CD4-positive, alpha-beta T cell treated with Interleukin-10 for 1 hour (primary cell): ENCODE measurements at regions not wholly inside any gene's neighbourhood (a gene's known extent, or its start where the extent isn't known, plus 50 kb on each side); places are given as distances from the start of the nearest gene placed in this dataset.

ENCODE experiments used
- DNase-seq: peaks from one replicate; pipeline ENCODE4 v3.0.0-alpha.2; 2020

GRCh38 chr3:40593351-40593750, 68.6 kb downstream of the ZNF621 start:
- no peak for DNase-seq

DNA sequence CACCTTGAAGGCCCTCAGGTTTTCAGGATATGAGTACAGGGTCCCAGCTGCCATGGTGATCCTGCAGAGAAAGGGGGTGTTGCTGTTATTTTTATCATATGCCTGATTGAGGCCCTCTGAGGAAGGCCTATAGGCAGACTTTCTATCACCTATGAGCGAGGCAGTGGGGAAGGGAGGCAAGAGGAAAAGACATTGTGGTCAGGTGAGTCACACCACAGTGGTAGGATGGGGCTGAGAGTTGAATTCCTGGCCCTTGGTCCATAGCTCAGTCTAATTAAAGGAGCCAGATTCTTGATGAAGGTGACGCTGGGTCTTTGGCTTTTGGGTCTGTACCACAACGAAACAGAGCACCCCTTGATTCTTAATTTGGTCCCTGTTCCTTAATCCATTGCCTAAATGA, 72.7 kb downstream of the ZNF621 start:
- no peak for DNase-seq

DNA sequence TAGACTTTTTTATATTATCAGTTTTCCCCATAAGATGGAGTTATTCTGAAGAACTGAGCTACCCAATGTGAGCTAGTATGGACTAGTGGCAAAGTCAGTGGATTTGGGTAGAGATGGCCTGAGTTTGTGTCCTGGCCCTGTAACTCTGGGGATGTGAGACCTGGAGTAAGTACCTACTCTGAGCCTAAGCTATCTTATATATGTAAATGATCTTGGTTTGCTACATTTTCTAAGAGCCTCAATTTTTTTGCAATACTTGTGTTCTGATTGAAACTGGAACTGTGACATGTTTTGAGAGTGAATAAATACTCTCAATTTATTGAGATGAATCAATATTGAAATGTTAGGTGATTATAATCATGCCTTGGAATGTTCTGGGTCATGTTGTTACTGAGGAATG, 73.6 kb downstream of the ZNF621 start:
- no peak for DNase-seq

DNA sequence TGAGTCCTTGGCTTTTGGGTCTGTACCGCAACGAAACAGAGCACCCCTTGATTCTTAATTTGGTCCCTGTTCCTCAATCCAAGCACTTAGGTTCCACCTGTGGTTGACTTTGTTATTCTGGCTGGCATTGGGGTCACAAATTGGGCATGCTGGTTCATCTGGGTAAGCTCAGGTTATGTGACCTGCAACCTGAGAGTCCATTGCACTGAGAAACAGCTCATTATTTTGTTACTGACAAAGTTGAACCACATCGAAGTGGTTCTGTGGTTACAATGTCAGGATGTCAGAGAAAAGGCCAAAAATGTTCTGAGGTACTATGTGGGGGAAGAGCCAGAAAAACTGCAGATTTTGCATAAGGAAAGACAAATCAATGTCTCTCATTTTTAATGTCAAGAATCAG, 74.2 kb downstream of the ZNF621 start:
- no peak for DNase-seq

DNA sequence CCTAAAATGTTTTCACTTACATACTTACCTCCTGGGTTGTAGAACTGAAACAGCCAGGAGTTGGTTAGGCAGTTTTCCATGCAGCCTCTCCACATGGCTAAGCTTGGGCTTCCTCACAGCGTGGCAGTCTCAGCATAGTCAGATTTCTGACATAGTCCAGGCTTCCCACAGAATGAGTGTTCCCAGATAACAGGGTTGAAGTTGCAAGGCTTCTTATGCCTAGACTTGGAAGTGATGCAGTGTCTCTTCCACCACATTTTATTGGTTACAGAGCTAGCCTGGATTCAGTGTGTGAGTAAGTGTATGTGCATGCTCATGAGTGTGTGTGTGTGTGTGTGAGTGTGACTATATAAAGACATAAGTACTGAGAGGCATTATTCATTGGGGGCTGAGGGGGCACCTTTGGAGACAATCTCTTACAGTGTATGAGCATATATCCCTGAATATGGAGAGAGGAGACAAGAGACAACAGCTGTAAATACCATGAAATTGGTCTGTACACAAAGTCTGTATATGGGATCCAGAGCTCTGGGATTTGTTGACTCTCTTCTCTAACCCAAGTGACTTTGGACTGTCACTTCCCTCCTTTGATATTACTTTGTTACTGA, 78.1 kb downstream of the ZNF621 start:
- no peak for DNase-seq

DNA sequence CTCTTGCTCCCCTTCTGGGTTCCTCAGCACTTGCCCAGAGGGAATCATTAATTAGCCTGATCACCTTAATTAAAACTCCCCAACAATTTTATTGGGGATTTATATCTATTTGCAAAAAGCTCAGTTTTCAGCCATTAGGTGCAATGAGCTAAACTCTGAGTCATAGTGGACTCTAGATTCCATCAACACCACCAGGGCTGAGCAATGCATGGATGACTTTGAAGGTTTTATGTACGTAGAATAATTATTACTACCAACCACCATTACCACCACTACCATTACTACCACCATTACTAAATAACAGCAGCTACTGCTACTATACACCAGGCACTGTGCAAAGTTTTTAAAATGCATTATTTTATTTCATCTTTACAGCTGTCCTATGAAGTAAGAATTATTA, 81.2 kb downstream of the ZNF621 start:
- no peak for DNase-seq

- no peak for DNase-seq
Measured at GRCh38 chr3:40608091-40608490, 83.3 kb downstream of the ZNF621 start.

DNA sequence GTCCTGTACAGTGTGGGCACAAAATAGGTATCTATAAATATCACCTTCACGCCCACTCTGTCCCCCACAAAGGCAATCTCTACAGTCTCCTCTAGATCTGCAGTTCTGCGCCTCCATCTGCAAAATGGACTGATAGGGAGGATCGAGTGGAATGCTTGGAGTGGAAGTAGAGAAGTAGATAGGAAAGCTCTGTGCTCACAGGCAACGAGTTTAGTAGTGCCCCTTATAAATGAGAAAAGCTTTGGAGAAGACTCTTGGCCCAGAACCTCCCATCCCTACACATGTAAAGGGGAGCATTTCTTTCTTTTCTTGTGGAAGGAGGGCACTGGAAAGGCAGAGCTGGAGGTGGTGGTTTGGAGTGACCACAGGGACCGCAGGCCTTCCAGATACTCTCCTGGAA, 88.5 kb downstream of the ZNF621 start:
- DNase-seq = no peak

DNA sequence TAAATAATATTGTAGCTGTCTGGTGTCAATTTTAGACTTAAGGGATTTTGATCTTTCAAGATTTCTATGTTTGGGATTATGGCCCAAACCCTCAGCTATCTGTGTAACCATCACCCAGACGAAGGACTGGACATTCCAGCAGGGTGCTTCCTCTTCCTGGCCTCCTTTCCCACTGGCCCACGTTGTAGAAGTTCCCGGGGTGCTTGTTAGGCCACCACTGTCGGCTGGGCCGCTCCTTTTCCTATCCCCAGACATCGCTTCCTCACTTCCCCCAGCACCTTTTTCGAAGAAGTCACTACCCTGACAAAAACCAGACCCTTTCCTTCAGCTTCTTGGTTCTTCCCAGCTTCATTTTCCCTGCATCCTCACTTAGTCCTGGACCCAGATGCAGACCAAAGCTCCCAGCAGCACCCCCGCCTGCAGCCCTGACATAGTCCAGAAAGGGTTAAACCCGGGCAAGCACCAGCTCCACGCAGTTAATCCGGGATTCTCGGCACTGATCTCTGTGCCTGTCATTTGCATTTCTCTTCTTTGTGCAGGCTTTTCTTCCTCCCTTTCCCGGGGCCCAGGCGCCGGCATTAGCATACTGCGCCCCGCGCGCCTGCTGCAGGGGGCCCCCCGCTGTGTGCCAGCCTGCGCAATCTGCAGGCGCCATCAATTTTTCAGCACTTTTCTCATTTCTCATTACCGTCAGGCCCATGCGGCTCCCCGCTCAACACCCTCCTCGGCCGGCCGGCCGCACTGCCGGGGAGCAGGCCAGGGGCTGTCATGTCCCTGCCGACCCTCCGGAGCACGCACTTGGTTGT, 90.6 kb downstream of the ZNF621 start:
- DNase-seq = no peak

DNA sequence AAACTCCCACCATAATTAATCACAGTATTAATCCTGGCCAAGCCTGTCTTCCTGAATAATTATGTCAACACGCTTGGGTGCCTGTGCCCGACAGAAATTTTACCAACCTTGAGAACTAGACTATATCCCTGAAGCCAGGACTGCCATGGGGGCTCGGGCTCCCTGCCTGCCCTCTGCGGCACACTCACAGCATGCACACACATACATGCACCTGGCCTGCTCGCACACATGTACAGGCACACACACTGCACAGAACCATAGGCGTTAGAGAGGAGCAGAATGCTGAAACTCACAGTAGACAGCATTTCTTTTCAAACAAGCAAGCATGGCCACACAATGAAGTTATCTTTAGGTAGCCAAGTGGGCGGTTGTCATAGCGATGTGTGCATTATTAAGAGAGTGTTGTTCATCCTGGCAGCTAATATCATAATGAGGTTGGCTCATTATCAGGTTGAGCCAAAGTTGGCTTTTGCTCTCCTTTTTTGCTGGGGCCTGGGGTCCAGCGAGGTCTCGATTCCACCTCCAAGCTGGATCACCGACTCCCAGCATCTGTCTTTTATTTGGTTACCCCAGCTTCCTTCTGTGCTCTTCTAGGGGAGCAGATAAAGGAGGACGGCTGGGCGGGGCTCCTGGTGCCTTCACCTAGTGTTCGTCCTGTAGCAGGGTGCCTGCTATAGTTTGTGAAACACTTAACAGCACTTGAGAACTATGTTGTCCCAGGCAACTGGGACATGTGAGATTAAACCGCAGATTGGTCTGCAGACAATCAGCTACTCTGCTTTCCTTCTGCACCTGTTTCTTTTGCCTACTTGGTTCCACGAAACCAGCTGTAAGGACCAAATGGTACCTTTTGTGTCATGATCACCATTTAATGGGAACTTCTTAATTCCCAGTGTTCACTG, 91.4 kb downstream of the ZNF621 start:
- no peak for DNase-seq

DNA sequence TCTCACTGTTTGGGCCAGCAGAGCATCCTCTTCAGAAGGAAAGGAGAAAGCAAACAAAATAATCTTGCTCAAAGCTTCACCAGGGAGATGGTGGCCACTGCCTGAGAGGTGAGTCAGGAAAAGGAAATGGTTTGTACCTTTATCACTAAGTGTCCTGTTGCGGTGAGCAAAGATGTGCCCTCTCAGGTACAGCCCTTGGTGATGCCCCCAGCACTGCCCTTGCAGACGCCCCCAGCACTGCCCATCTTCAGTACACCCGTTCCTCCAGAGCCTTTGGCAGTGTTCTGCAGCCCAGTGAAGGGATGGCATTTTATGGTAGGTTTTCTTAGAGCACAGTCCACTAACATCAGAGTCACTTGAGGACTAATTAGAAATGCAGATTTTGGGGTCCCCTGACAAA, 92.3 kb downstream of the ZNF621 start:
- no peak for DNase-seq

DNA sequence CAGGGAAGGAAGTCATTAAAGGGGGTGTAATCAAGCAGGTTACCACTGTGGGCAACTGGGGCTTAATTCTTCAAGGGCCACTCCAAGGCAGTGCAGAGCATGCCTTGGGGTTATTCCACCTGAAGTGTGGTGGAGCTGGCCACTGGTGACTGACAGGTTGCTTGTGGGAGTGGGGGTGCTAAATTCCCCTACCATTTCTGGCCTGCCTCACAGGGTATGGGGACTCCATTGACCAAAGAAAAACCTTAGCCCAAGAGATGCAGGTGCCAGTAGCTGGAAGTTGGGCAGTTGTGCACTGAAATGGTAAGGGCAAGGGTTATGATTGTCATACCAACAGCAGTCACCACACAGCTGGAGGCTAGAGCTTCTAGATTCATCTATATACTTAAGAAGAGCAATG, 93.4 kb downstream of the ZNF621 start:
- DNase-seq = no peak

DNA sequence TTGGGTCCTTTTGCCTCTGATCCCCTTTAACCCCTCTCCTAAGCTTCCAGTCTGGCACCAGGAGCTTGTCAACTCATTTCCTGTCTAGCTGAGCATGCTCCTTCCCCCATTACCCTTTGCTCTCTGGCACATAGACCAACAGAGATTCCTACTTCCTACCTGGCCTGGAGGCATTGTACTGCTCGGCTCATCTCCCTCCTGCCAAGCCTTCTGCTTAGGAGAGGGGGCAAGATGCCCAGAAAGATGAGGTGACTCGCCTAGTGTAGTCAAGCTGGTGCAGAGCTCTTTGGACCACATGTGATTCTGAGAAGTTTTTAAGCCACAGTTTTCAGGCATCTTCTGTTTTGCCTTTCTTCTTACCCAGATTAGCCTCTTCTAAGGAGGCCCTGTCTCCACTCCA, 95.4 kb downstream of the ZNF621 start:
- DNase-seq = no peak

DNA sequence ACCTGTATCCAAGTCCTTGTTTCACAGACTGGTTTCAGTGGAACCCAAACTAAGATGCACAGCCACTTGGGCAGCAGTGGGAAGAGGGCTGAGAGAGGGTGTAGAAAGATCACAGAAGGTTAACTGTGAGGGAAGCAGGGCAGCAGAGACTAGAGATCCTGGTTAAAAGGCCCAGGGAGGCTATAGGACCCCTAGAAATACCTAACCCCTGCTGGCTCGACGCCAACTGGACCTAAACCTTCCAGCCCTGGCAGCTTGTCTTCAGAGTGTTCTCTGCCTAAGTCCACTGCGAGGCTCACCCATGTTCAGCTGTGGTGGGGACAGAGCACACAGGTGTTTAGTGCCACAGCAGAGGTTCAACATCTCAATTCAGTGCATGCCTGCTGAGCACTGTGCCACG, 96.5 kb downstream of the ZNF621 start:
- no peak for DNase-seq

DNA sequence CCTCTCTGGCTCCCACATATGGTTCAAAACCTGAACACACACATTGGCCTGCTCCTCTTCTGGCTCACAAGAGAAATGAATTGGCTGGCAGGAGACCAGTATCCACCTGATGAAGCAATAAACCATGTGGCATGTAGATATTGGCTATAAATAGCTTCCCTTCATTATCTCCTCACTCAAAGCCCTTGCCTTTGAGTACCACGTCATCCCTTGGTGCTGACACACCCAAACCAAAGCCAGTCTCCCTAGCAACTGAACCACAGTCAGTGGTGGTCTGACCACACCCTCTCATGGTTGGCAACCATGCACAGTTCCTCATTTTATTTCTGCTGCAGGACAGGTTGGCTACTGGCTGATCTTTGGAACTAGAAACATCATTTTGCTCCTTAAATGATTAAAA, 98.8 kb downstream of the ZNF621 start:
- peak; percentile 49 for DNase-seq

GRCh38 chr3:40624189-40624769, 99.5 kb downstream of the ZNF621 start:
- no peak for DNase-seq

DNA sequence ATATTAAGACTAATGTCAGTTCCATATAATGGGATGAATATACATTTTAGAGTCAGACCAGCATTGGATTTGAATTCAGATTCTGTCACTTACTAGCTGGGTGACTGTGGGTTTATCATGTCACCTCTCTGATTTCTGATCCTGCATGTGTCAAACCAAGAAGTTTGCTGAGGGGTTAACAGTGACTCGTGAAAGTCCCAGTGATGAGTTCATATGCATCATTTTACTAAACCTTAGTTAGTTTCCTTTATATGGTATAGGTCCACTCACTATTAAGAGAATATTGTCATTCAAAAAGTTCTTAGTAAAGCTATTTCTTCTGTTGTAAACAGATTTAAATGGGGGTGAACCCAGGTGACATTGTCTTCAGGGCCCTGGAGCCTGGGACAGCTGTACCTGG, 102.3 kb downstream of the ZNF621 start:
- no peak for DNase-seq

DNA sequence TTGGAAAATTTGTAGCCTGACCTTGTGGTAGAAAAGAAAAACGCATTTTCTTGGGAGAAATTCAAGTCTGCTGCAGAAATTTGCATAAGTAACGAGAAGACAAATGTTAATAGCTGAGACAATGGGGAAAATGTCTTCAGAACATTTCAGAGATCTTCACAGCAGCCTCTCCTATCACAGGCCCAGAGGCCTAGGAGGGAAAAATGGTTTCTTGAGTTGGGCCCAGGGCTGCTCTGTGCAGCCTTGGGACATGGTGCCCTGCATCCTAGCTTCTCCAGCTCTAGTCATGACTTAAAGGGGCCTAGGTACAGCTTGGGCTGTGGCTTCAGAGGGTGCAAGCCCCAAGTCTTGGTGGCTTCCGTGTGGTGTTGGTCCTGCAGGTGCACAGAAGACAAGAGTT, 104.2 kb downstream of the ZNF621 start:
- DNase-seq = no peak

DNA sequence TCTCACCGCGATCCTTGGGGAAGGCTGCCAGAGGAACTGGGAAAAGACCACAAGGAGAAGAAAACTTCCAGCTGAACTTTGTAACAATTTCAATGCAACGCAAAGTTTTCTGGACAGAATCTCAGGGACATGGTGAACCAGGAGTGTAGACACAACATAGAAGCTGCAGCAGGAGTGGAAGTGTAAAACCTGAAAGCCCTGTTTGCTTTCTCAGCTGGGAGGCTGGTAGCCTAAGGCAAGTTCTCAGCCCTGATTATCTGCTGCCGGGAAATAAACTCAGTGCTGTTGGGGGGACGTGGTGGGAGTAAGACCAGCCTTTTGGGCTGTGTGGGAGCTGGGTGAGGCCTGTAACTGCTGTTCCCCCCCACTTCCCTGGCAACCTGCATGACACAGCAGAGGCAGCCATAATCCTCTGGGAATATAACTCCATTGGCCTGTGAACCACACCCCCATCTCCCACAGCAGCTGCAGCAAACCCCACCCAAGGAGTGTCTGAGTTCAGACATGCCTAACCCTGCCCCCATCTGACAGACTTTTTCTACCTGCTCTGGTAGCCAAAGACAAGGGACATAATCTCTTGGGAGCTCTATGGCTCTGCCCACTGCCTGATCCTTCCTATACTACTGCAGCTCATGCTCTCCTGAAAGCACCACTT, 106.7 kb downstream of the ZNF621 start:
- no peak for DNase-seq

DNA sequence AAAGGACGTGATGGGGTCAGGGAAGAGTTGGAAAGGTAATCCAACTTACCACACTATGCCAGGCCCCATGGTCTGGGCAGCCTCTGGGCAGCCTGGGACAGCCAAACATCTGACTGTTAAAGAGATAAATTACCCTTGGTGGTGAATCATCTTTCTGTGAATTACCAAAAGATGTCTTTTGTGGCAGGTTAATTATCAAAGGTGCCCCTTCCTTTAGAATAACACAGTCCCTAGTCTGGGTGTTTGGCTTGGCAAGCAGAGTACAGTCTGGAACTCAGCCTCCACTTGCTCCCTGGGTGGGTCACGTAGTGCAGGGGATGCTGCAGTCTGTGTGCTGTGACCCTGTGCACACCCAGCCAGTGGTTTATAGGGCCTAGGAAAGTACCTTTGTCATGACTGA, 113.1 kb downstream of the ZNF621 start:
- DNase-seq = no peak

DNA sequence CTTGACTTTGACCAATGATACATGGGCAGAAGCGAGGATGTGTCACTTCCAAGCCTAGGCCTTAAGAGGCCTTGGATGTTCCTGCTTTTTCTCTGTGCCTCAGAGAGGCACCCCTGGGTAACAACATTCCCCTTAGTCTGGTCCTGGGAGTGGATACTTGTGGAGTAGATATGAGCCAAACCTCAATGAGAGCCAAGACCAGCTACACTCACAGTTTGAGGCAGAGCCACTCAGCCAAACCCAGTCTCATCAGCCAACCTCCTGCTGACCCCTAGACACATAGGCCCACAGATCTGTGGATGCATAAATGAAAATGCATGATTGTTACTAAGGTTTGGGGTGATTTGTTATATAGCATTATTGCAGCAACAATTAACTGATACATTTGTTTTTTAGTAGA, 114.2 kb downstream of the ZNF621 start:
- DNase-seq = no peak

DNA sequence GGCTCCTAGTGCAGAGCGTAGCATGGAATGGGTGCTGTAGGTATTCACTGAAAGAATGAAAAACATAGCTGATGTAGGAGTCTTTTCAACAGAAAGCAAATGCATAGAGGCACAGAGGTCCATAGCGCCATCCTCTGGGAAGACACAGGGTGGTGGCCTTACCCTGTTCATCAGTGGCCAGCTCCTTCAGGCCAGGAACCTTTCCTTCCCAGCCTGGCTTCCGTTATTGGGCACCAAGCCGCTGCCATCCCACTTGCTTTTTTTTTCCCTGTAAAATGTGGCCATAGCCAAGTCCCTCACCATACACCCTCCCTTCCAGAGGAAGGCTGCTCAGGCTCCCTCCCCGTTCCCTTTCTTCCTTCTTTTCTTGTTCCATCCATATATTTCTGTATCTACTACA, 118.1 kb downstream of the ZNF621 start:
- DNase-seq = no peak

DNA sequence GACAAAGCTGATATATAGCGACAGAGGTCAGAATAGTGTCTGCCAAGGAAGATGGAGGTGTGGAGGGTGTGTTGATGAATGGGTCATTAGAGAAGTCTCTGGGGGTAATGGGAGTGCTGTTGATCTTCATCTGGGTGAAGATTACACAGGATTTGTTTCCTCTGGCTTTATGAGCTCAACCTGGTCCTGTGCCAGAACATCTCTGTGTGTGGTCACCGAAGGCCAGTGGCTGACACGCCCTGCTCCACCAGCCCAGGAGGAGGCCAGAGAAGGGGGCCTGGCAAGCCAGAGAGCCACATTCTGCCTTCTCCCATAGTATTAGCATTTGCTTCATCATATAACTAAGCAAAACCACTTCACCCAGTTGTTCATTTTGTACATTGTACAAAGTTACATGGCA, 121.1 kb downstream of the ZNF621 start:
- no peak for DNase-seq
